Endothelial cell of umbilical vein (primary cell): ENCODE measurements at regions not wholly inside any gene's neighbourhood (a gene's known extent, or its start where the extent isn't known, plus 50 kb on each side); places are given as distances from the start of the nearest gene placed in this dataset.

Source experiments
- BruUV-seq: library from RNA; stranded (reverse); fragments of 400-500 nt; replicated peaks from 2 replicates; lab custom pipeline; 2021; lab: Mats Ljungman, UMichigan
- CTCF ChIA-PET: fragments of 300-600, 350-600 bp; sonication (Branson Sonifier 250); formaldehyde crosslinking; loops from one replicate; lab custom pipeline; 2021; ENCODE audit warnings: antibody characterized with exemption, inconsistent platforms; lab: Charles Lee
- POLR2A ChIA-PET: fragments of 300-600, 350-600 bp; sonication (Branson Sonifier 250); formaldehyde crosslinking; loops from one replicate; lab custom pipeline; 2021; ENCODE audit warnings: antibody characterized with exemption, inconsistent platforms; lab: Charles Lee
- DNase-seq: peaks from one replicate; pipeline ENCODE4 v3.0.0-alpha.2; 2011; ENCODE audit warnings: low read depth, low spot score
- FAIRE-seq: peaks from 2 replicates; lab custom pipeline; 2011; peaks lifted over from hg19 to GRCh38; lab: Jason Lieb, UNC
- H2AFZ ChIP-seq: 2 replicates; pipeline ENCODE4 v1.6.0; 2012; ENCODE audit warnings: low read depth, low read length, control low read depth, inconsistent platforms
- H3K27ac ChIP-seq: 2 replicates; pipeline ENCODE4 v1.5.1; 2011; ENCODE audit warnings: low read depth, mild to moderate bottlenecking, control low read depth, low read length, moderate library complexity; ENCODE audit not compliant: insufficient read depth
- H3K27me3 ChIP-seq, 2 experiments: 2 replicates each; pipeline versions ENCODE4 v1.6.0 to v1.6.1; 2011; ENCODE audit warnings: low read length in 2 of 2, mixed read lengths in 1 of 2; ENCODE audit not compliant: control insufficient read depth in 2 of 2, insufficient read depth in 2 of 2
- H3K36me3 ChIP-seq, 2 experiments: 2 replicates in 1 of 2; 3 replicates in 1 of 2; pipeline ENCODE4 v1.5.1; 2011; ENCODE audit warnings: low read length in 2 of 2, mild to moderate bottlenecking in 1 of 2, moderate library complexity in 1 of 2; ENCODE audit not compliant: control insufficient read depth in 2 of 2, insufficient read depth in 2 of 2; ENCODE audit errors: extremely low read depth in 1 of 2
- H3K4me1 ChIP-seq: 3 replicates; pipeline ENCODE4 v1.5.1; 2011; ENCODE audit warnings: mild to moderate bottlenecking, low read length; ENCODE audit not compliant: control insufficient read depth, insufficient read depth; ENCODE audit errors: extremely low read depth
- H3K4me2 ChIP-seq: 2 replicates; pipeline ENCODE4 v1.6.1; 2011; ENCODE audit warnings: low read length, control low read depth, mixed read lengths; ENCODE audit not compliant: insufficient read depth
- H3K4me3 ChIP-seq, 3 experiments: fragments of 200-600 bp in 1 of 3; sonication (generic), shearing (Covaris generic) in 1 of 3; replicated peaks in 1 of 3; 2 replicates each; pipeline ENCODE4 v1.5.1; 2011 to 2016; ENCODE audit warnings: control low read depth in 3 of 3, low read length in 3 of 3, mild to moderate bottlenecking in 2 of 3, inconsistent platforms in 1 of 3, low read depth in 1 of 3, moderate library complexity in 1 of 3; ENCODE audit not compliant: insufficient read depth in 1 of 3
- H3K79me2 ChIP-seq: 2 replicates; pipeline ENCODE4 v1.6.0; 2012; ENCODE audit warnings: low read length, inconsistent platforms; ENCODE audit not compliant: control insufficient read depth, insufficient read depth
- H3K9ac ChIP-seq: replicated peaks from 2 replicates; pipeline ENCODE3; 2011; ENCODE audit warnings: low read length, control low read depth; ENCODE audit not compliant: insufficient read depth; ENCODE audit errors: extremely low read depth
- H3K9me1 ChIP-seq: replicated peaks from 3 replicates; pipeline ENCODE4 v1.6.0; 2011; ENCODE audit warnings: mild to moderate bottlenecking, low read length; ENCODE audit not compliant: control insufficient read depth, insufficient read depth; ENCODE audit errors: extremely low read depth
- H3K9me3 ChIP-seq: replicated peaks from 2 replicates; pipeline ENCODE4 v1.5.1; 2012; ENCODE audit warnings: low read length, inconsistent platforms; ENCODE audit not compliant: control insufficient read depth, insufficient read depth
- H4K20me1 ChIP-seq: replicated peaks from 2 replicates; pipeline ENCODE3; 2011; ENCODE audit warnings: mild to moderate bottlenecking, low read length; ENCODE audit not compliant: control insufficient read depth, insufficient read depth; ENCODE audit errors: extremely low read depth
- CTCF ChIP-seq, 2 donors: IDR thresholded peaks; 1 replicate in 1 of 2; 2 replicates in 1 of 2; pipeline ENCODE4 v1.5.1; 2011; ENCODE audit warnings: low read length in 2 of 2, mild to moderate bottlenecking in 2 of 2, moderate library complexity in 2 of 2, control low read depth in 1 of 2, inconsistent platforms in 1 of 2, low read depth in 1 of 2; ENCODE audit not compliant: insufficient read depth in 1 of 2; ENCODE audit errors: extremely low read depth in 1 of 2
- EZH2 ChIP-seq: IDR thresholded peaks from 2 replicates; pipeline ENCODE4 v1.6.1; 2012; ENCODE audit warnings: borderline replicate concordance, low read depth, mild to moderate bottlenecking, moderate library complexity, low read length, inconsistent platforms; ENCODE audit not compliant: severe bottlenecking
- FOS ChIP-seq: IDR thresholded peaks from 2 replicates; pipeline ENCODE4 v1.6.1; 2011; ENCODE audit warnings: mild to moderate bottlenecking, low read length, moderate library complexity, borderline replicate concordance; ENCODE audit not compliant: insufficient read depth
- GATA2 ChIP-seq: IDR thresholded peaks from 2 replicates; pipeline ENCODE4 v1.7.0; 2011; ENCODE audit warnings: low read depth, mild to moderate bottlenecking, moderate library complexity, mixed read lengths, low read length; ENCODE audit not compliant: insufficient read length, insufficient read depth
- JUN ChIP-seq: IDR thresholded peaks from 2 replicates; pipeline ENCODE4 v1.6.1; 2011; ENCODE audit warnings: borderline replicate concordance, low read depth; ENCODE audit not compliant: insufficient read length, insufficient read depth
- MAX ChIP-seq: IDR thresholded peaks from 2 replicates; pipeline ENCODE4 v1.6.1; 2011; ENCODE audit not compliant: insufficient read depth, insufficient read length
- MYC ChIP-seq: IDR thresholded peaks from one replicate; pipeline ENCODE4 v1.6.1; 2011; ENCODE audit warnings: mild to moderate bottlenecking, low read depth, low read length
- POLR2A ChIP-seq: IDR thresholded peaks from 2 replicates; pipeline ENCODE4 v1.6.1; 2012; ENCODE audit warnings: low read depth, mild to moderate bottlenecking, control low read depth, low read length
- POLR2AphosphoS5 ChIP-seq: IDR thresholded peaks from 2 replicates; pipeline ENCODE4 v1.6.1; 2012; ENCODE audit warnings: low read depth, mild to moderate bottlenecking, control low read depth, low read length, moderate library complexity; ENCODE audit not compliant: insufficient read depth
- dilution Hi-C: fragments of 300-500 bp; cut with MboI; formaldehyde crosslinking; loops from one replicate; pipeline ENCODE4 v1.15.0; 2019; ENCODE audit warnings: low sequenced_read_pairs; ENCODE audit not compliant: extremely low pct_ligation_motif_present
- intact Hi-C: fragments of 100-400 bp; cut with micrococcal nuclease; formaldehyde crosslinking; loops from one replicate; pipeline ENCODE4 v1.10.0; 2022

GRCh38 chr3:59425371-59425770 lies 375.5 kb upstream of the CFAP20DC start:
- Histone ChIP-seq H3K9me3 (no peaks in the 10 kb centered on the region), H3K79me2 (no peaks in the 10 kb centered on the region), H2AFZ (no peak overlapping the region), H3K27me3 (no peaks in the 10 kb centered on the region), H3K4me2 (no peak overlapping the region), H4K20me1 (no peaks in the 10 kb centered on the region), H3K4me3 (no peak overlapping the region), H3K9ac (no peak overlapping the region), H3K4me1 (no peaks in the 10 kb centered on the region), H3K27ac (no peak overlapping the region), H3K36me3 (no peaks in the 10 kb centered on the region), H3K9me1 (no peaks in the 10 kb centered on the region)
- POLR2A ChIA-PET: no interaction called here
- dilution Hi-C loops: no loop called here
- BruUV-seq: no TSS peak
- CTCF ChIA-PET: no interaction called here
- no peak for TF ChIP-seq POLR2AphosphoS5
- TF ChIP-seq JUN: no peak
- TF ChIP-seq POLR2A: no peak
- no peak for TF ChIP-seq FOS
- TF ChIP-seq MYC: no peak
- no peak for TF ChIP-seq GATA2
- TF ChIP-seq EZH2: no peak
- TF ChIP-seq MAX: no peak
- TF ChIP-seq CTCF (IDR thresholded peaks at IDR 0.05; ENCODE audit: extremely low read depth in 1 of 2, insufficient read depth in 1 of 2, low read depth in 1 of 2, low read length in 2 of 2): no peak
- no peak for FAIRE-seq
- DNase-seq: no peak
- intact Hi-C loops: no loop called here
